ENCODE measurements at regions not wholly inside any gene's neighbourhood (a gene's known extent, or its start where the extent isn't known, plus 50 kb on each side); places are given as distances from the start of the nearest gene placed in this dataset.

GRCh38 chr4:158071931-158072330 lies 100.9 kb downstream of the GASK1B start (continued):
- TF ChIP-seq, protein P1, sequence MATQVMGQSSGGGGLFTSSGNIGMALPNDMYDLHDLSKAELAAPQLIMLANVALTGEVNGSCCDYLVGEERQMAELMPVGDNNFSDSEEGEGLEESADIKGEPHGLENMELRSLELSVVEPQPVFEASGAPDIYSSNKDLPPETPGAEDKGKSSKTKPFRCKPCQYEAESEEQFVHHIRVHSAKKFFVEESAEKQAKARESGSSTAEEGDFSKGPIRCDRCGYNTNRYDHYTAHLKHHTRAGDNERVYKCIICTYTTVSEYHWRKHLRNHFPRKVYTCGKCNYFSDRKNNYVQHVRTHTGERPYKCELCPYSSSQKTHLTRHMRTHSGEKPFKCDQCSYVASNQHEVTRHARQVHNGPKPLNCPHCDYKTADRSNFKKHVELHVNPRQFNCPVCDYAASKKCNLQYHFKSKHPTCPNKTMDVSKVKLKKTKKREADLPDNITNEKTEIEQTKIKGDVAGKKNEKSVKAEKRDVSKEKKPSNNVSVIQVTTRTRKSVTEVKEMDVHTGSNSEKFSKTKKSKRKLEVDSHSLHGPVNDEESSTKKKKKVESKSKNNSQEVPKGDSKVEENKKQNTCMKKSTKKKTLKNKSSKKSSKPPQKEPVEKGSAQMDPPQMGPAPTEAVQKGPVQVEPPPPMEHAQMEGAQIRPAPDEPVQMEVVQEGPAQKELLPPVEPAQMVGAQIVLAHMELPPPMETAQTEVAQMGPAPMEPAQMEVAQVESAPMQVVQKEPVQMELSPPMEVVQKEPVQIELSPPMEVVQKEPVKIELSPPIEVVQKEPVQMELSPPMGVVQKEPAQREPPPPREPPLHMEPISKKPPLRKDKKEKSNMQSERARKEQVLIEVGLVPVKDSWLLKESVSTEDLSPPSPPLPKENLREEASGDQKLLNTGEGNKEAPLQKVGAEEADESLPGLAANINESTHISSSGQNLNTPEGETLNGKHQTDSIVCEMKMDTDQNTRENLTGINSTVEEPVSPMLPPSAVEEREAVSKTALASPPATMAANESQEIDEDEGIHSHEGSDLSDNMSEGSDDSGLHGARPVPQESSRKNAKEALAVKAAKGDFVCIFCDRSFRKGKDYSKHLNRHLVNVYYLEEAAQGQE (IDR thresholded peaks at IDR 0.05; ENCODE audit: low read depth, low read length) = no peak
- no peak for TF ChIP-seq POLR2AphosphoS5 (IDR thresholded peaks at IDR 0.05; ENCODE audit: low read depth, low read length)
- TF ChIP-seq USF1 (IDR thresholded peaks at IDR 0.05; ENCODE audit: borderline replicate concordance, low read depth) = no peak

DNA sequence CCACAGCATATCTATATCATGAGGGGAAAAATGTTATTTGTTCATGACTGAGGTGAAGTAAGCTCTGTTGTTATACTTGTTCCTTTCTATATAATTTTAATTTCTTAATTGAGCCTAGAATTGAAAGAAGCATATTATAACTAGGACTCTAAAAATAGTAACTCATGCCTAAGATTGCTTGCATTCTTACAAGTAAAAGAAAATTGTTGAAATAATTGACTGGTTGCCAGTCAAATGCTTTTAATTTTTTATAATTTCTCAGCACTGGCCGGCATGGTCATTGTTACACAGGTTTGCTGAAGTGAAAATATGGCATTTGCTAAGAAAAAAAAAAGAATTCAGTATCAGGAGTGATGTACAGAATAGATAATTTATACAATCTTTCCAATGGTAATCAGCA lies 104.8 kb downstream of the GASK1B start:
- ChIA-PET POLR2A (no interaction called here), CTCF (no interaction called here)
- H2AFZ ChIP-seq (ENCODE audit: low read depth) = peak overlapping the region; percentile 72; the same call in 1 of the 2 replicates
- H3K36me3 ChIP-seq (replicated peaks in 1 of 2; ENCODE audit: control insufficient read depth in 1 of 2, insufficient read depth in 2 of 2, low read length in 1 of 2) = no peaks in the 10 kb centered on the region
- TF ChIP-seq GATA2 (CRISPR knock-in tag; IDR thresholded peaks at IDR 0.05) (no peak), FOXJ3 (CRISPR knock-in tag; IDR thresholded peaks at IDR 0.05) (no peak), EP300 (IDR thresholded peaks at IDR 0.05; ENCODE audit: borderline replicate concordance in 1 of 2, low read depth in 1 of 2, low read length in 1 of 2) (0 out of 4 replicates have a peak, but pooled peaks of 1 of the 2 experiments have one; percentile 8), IRF3 (IDR thresholded peaks at IDR 0.05; ENCODE audit: low read depth, low read length) (no peak), ZBTB33 (IDR thresholded peaks at IDR 0.05; ENCODE audit: borderline replicate concordance, low read depth) (no peak), MEF2A (IDR thresholded peaks at IDR 0.05; ENCODE audit: borderline replicate concordance, low read depth) (0 out of 2 replicates have a peak, but pooled peaks have one; percentile 36), SIN3A (IDR thresholded peaks at IDR 0.05; ENCODE audit: borderline replicate concordance, low read depth, low read length) (no peak), TAF1 (IDR thresholded peaks at IDR 0.05; ENCODE audit: borderline replicate concordance, low read depth, low read length) (no peak), TEAD4 (IDR thresholded peaks at IDR 0.05; ENCODE audit: borderline replicate concordance, insufficient read depth) (no peak), NFIC (IDR thresholded peaks at IDR 0.05; ENCODE audit: borderline replicate concordance) (0 out of 2 replicates have a peak, but pooled peaks have one; percentile 13)
- H3F3A ChIP-seq (replicated peaks; ENCODE audit: insufficient read depth) = no peaks in the 10 kb centered on the region
- H3K9ac ChIP-seq = no peak overlapping the region
- peak overlapping the region in 1 of 2 experiments; percentile 39; a peak in 1 of 4 replicates for H3K27ac ChIP-seq (ENCODE audit: low read depth in 2 of 2, low read length in 1 of 2)
- no peaks in the 10 kb centered on the region for H3K9me3 ChIP-seq
- no peaks in the 10 kb centered on the region for H3K79me2 ChIP-seq (ENCODE audit: insufficient read depth)
- H4K20me1 ChIP-seq (ENCODE audit: insufficient read depth) = no peaks in the 10 kb centered on the region
- no peak for DNase-seq
- no peak overlapping the region for H3K4me2 ChIP-seq
- WGBS (ENCODE audit: low lambda C conversion rate) = 26% methylated on average over 1 of the region's 1 CpG
- H3K4me3 ChIP-seq (ENCODE audit: low read depth in 2 of 2, low read length in 1 of 2) = no peak overlapping the region
- H3K9me2 ChIP-seq = no peaks in the 10 kb centered on the region; the same call in 1 of the 2 replicates
- H3K4me1 ChIP-seq (ENCODE audit: control insufficient read depth in 1 of 2, insufficient read depth in 2 of 2, low read depth in 1 of 2, low read length in 1 of 2) = peaks cover 0 to 12% of the 10 kb centered on the region in 2 experiments; a peak in 1 of 4 replicates
- H3K27me3 ChIP-seq (ENCODE audit: insufficient read depth) = no peaks in the 10 kb centered on the region
